ENCODE measurements at regions not wholly inside any gene's neighbourhood (a gene's known extent, or its start where the extent isn't known, plus 50 kb on each side); places are given as distances from the start of the nearest gene placed in this dataset.

GRCh38 chr4:108533876-108534275 lies 86.5 kb upstream of the RPL34 start:
- TF ChIP-seq EZH2phosphoT487 (IDR thresholded peaks at IDR 0.05; ENCODE audit: insufficient read depth, low read depth) = no peak
- TF ChIP-seq EZH2 (IDR thresholded peaks at IDR 0.05; ENCODE audit: insufficient read depth, poor library complexity, severe bottlenecking) = no peak
